Panc1 (cell line): ENCODE measurements at regions not wholly inside any gene's neighbourhood (a gene's known extent, or its start where the extent isn't known, plus 50 kb on each side); places are given as distances from the start of the nearest gene placed in this dataset.

ENCODE experiments used
- ATAC-seq: fragments of 200-7000 bp; cut with Tn5 transposase; 2 replicates; pipeline ENCODE4 v1.9.1; 2020; ENCODE audit warnings: mild to moderate bottlenecking, moderate library complexity
- BruUV-seq: library from RNA; stranded (reverse); fragments of 400-500 nt; replicated peaks from 2 replicates; lab custom pipeline; 2021; lab: Mats Ljungman, UMichigan
- CTCF ChIA-PET: fragments of 300-600 bp; sonication (Branson Sonifier 250); formaldehyde crosslinking; loops from one replicate; lab custom pipeline; 2022; ENCODE audit warnings: antibody characterized with exemption; lab: Charles Lee
- POLR2A ChIA-PET: fragments of 300-600 bp; sonication (Branson Sonifier 250); formaldehyde crosslinking; loops from one replicate; lab custom pipeline; 2022; ENCODE audit warnings: antibody characterized with exemption; lab: Charles Lee
- DNase-seq: peaks from one replicate; pipeline ENCODE4 v3.0.0-alpha.2; 2010; ENCODE audit warnings: low read depth, low spot score
- H3K27ac ChIP-seq: 2 replicates; pipeline ENCODE4 v1.5.1; 2011; ENCODE audit warnings: mild to moderate bottlenecking, low read length, inconsistent platforms
- H3K27me3 ChIP-seq: fragments of 200-500 bp; sonication (Bioruptor generic); 2 replicates; pipeline ENCODE4 v1.6.0; 2014; ENCODE audit warnings: low read length, inconsistent platforms; ENCODE audit not compliant: control insufficient read depth, insufficient read depth
- H3K36me3 ChIP-seq: fragments of 200-500 bp; sonication (Bioruptor generic); 2 replicates; pipeline ENCODE4 v1.5.1; 2014; ENCODE audit warnings: inconsistent platforms, mild to moderate bottlenecking, low read length, moderate library complexity; ENCODE audit not compliant: control insufficient read depth, insufficient read depth
- H3K4me1 ChIP-seq: 2 replicates; pipeline ENCODE4 v1.5.1; 2011; ENCODE audit warnings: inconsistent platforms, mild to moderate bottlenecking, low read length, moderate library complexity; ENCODE audit not compliant: control insufficient read depth, insufficient read depth
- H3K4me3 ChIP-seq, 2 experiments: 2 replicates each; pipeline ENCODE4 v1.5.1; 2011 to 2012; ENCODE audit warnings: low read depth in 2 of 2, low read length in 2 of 2, mild to moderate bottlenecking in 2 of 2, inconsistent platforms in 1 of 2, moderate library complexity in 1 of 2
- H3K9me3 ChIP-seq: fragments of 200-500 bp; sonication (Bioruptor generic); 2 replicates; pipeline ENCODE4 v1.5.1; 2014; ENCODE audit warnings: low read depth, mild to moderate bottlenecking, inconsistent platforms, low read length, moderate library complexity; ENCODE audit not compliant: control insufficient read depth, insufficient read depth
- CTCF ChIP-seq: fragments of 450-650 bp; IDR thresholded peaks from 2 replicates; pipeline ENCODE4 v1.5.1; 2017; ENCODE audit warnings: mild to moderate bottlenecking
- POLR2AphosphoS5 ChIP-seq: IDR thresholded peaks from 2 replicates; pipeline ENCODE4 v1.6.1; 2012; ENCODE audit warnings: mild to moderate bottlenecking, low read depth, low read length, moderate library complexity
- REST ChIP-seq, 2 experiments: IDR thresholded peaks; 2 replicates each; pipeline ENCODE4 v1.6.1; 2011 to 2012; ENCODE audit warnings: low read depth in 2 of 2, control low read depth in 1 of 2, low read length in 1 of 2, mild to moderate bottlenecking in 1 of 2, moderate library complexity in 1 of 2; ENCODE audit not compliant: insufficient read depth in 1 of 2
- SIN3A ChIP-seq: IDR thresholded peaks from 2 replicates; pipeline ENCODE4 v1.6.1; 2012; ENCODE audit warnings: low read depth, mild to moderate bottlenecking, low read length, moderate library complexity, borderline replicate concordance; ENCODE audit not compliant: insufficient read depth
- TCF7L2 ChIP-seq: IDR thresholded peaks from 2 replicates; pipeline ENCODE4 v1.6.1; 2011; ENCODE audit warnings: mild to moderate bottlenecking, low read depth, low read length, inconsistent platforms
- in situ Hi-C: cut with HindIII; loops from 2 replicates; pipeline ENCODE4 v1.10.0; 2016; ENCODE audit warnings: low sequenced_read_pairs, low pct_unique_long_range_greater_than_20kb
- intact Hi-C: fragments of 100-400 bp; cut with micrococcal nuclease; formaldehyde crosslinking; loops from one replicate; pipeline ENCODE4 v1.10.0; 2022; ENCODE audit not compliant: unreplicated experiment

GRCh38 chr2:120471166-120471565 lies 125.2 kb downstream of the INHBB start:
- POLR2A ChIA-PET = no interaction called here

GRCh38 chr2:120472031-120472430 lies 126.1 kb downstream of the INHBB start:
- Histone ChIP-seq H3K4me3 (no peak overlapping the region), H3K27me3 (no peaks in the 10 kb centered on the region), H3K27ac (no peak overlapping the region), H3K9me3 (no peaks in the 10 kb centered on the region), H3K36me3 (no peaks in the 10 kb centered on the region), H3K4me1 (peaks cover 6% of the 10 kb centered on the region)
- ChIA-PET CTCF (no interaction called here), POLR2A (no interaction called here)
- intact Hi-C loops = no loop called here
- no peak for ATAC-seq
- in situ Hi-C loops = no loop called here
- no peak for DNase-seq
- no TSS peak for BruUV-seq
- TF ChIP-seq CTCF (no peak), POLR2AphosphoS5 (no peak), REST (IDR thresholded peaks at IDR 0.05; ENCODE audit: insufficient read depth in 1 of 2, low read depth in 2 of 2, low read length in 1 of 2) (no peak), TCF7L2 (no peak), SIN3A (no peak)

More at GRCh38 chr2:120471166-120471565, 125.2 kb downstream of the INHBB start:
- Histone ChIP-seq H3K27ac (no peak overlapping the region), H3K9me3 (no peaks in the 10 kb centered on the region), H3K4me3 (no peak overlapping the region), H3K4me1 (peaks cover 9% of the 10 kb centered on the region), H3K27me3 (no peaks in the 10 kb centered on the region), H3K36me3 (no peaks in the 10 kb centered on the region)
- ATAC-seq (no peak), DNase-seq (no peak)
- CTCF ChIA-PET = no interaction called here
- intact Hi-C loops = no loop called here
- in situ Hi-C loops = no loop called here
- no TSS peak for BruUV-seq
- no peak for TF ChIP-seq TCF7L2
- no peak for TF ChIP-seq SIN3A
- TF ChIP-seq POLR2AphosphoS5 = no peak
- no peak for TF ChIP-seq CTCF
- TF ChIP-seq REST (IDR thresholded peaks at IDR 0.05; ENCODE audit: insufficient read depth in 1 of 2, low read depth in 2 of 2, low read length in 1 of 2) = no peak
